Osteocyte (in vitro differentiated cells): ENCODE measurements at regions not wholly inside any gene's neighbourhood (a gene's known extent, or its start where the extent isn't known, plus 50 kb on each side); places are given as distances from the start of the nearest gene placed in this dataset.

Experiments
- DNase-seq: peaks from one replicate; pipeline ENCODE4 v3.0.0; 2021; ENCODE audit warnings: mixed read lengths; ENCODE audit not compliant: unreplicated experiment; ENCODE audit errors: extremely low spot score
- H3K27ac Mint-ChIP-seq: one replicate; pipeline ENCODE4 v1.8.0; 2021; ENCODE audit warnings: mild to moderate bottlenecking, mixed read lengths; ENCODE audit not compliant: unreplicated experiment
- H3K27me3 Mint-ChIP-seq: one replicate; pipeline ENCODE4 v1.8.0; 2021; ENCODE audit warnings: mixed read lengths; ENCODE audit not compliant: unreplicated experiment
- H3K36me3 Mint-ChIP-seq: one replicate; pipeline ENCODE4 v1.8.0; 2021; ENCODE audit warnings: mixed read lengths; ENCODE audit not compliant: unreplicated experiment
- H3K4me1 Mint-ChIP-seq: one replicate; pipeline ENCODE4 v1.8.0; 2021; ENCODE audit warnings: mixed read lengths; ENCODE audit not compliant: unreplicated experiment
- H3K4me3 Mint-ChIP-seq: one replicate; pipeline ENCODE4 v1.8.0; 2021; ENCODE audit warnings: mild to moderate bottlenecking, moderate library complexity, mixed read lengths; ENCODE audit not compliant: unreplicated experiment
- H3K9me3 Mint-ChIP-seq: one replicate; pipeline ENCODE4 v1.8.0; 2021; ENCODE audit warnings: mixed read lengths; ENCODE audit not compliant: unreplicated experiment
- TF ChIP-seq, protein P1 (sequence below): fragments of 200-600 bp; sonication (generic); IDR thresholded peaks from 2 replicates; pipeline ENCODE4 v1.5.0; 2021; ENCODE audit warnings: antibody characterized with exemption, mild to moderate bottlenecking, moderate library complexity

DNA sequence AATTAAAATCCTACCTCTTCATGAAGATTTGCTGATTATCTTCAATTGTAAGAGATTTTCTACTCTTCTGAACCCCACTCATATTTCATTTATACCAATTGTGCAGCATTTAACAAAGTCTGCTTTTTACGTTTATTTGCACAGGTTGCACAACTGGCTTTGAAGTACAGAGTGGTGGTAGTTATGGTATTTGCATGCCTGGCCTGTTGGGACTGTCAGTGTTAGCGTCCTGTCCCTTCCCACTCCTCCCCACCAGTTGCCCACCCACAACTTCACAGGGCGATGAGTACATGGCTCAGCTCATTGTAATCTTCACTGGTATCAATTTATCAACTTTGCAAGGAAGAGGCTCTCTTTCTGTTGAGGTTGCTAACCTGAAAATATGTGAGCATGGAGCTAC lies 372.3 kb downstream of the AASDHPPT start:
- peaks cover 19% of the 10 kb centered on the region for H3K9me3 Mint-ChIP-seq

GRCh38 chr11:106451228-106451922 lies 373.9 kb downstream of the AASDHPPT start:
- H3K27ac Mint-ChIP-seq = no peak overlapping the region
- H3K36me3 Mint-ChIP-seq = peaks cover 6% of the 10 kb centered on the region
- TF ChIP-seq, protein P1, sequence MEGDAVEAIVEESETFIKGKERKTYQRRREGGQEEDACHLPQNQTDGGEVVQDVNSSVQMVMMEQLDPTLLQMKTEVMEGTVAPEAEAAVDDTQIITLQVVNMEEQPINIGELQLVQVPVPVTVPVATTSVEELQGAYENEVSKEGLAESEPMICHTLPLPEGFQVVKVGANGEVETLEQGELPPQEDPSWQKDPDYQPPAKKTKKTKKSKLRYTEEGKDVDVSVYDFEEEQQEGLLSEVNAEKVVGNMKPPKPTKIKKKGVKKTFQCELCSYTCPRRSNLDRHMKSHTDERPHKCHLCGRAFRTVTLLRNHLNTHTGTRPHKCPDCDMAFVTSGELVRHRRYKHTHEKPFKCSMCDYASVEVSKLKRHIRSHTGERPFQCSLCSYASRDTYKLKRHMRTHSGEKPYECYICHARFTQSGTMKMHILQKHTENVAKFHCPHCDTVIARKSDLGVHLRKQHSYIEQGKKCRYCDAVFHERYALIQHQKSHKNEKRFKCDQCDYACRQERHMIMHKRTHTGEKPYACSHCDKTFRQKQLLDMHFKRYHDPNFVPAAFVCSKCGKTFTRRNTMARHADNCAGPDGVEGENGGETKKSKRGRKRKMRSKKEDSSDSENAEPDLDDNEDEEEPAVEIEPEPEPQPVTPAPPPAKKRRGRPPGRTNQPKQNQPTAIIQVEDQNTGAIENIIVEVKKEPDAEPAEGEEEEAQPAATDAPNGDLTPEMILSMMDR = no peak
- H3K4me3 Mint-ChIP-seq = no peak overlapping the region
- H3K27me3 Mint-ChIP-seq = no peaks in the 10 kb centered on the region
- peaks cover 9% of the 10 kb centered on the region for H3K4me1 Mint-ChIP-seq
- H3K9me3 Mint-ChIP-seq = peaks cover 24% of the 10 kb centered on the region
- no peak for DNase-seq

More for the DNA sequence above, 372.3 kb downstream of the AASDHPPT start:
- TF ChIP-seq, protein P1 = no peak
- Mint-ChIP-seq H3K27ac (no peak overlapping the region), H3K4me3 (no peak overlapping the region), H3K4me1 (peaks cover 9% of the 10 kb centered on the region), H3K27me3 (no peaks in the 10 kb centered on the region), H3K36me3 (peaks cover 6% of the 10 kb centered on the region)
- no peak for DNase-seq

- Mint-ChIP-seq H3K27me3 (no peaks in the 10 kb centered on the region), H3K4me3 (no peak overlapping the region), H3K9me3 (peaks cover 24% of the 10 kb centered on the region), H3K36me3 (peaks cover 6% of the 10 kb centered on the region), H3K27ac (no peak overlapping the region), H3K4me1 (peaks cover 20% of the 10 kb centered on the region)
- no peak for DNase-seq
- TF ChIP-seq, protein P1 = no peak
These were observed 379.2 kb downstream of the AASDHPPT start for GRCh38 chr11:106456647-106457046.

- peaks cover 6% of the 10 kb centered on the region for H3K36me3 Mint-ChIP-seq
- peaks cover 19% of the 10 kb centered on the region for H3K9me3 Mint-ChIP-seq
- H3K27me3 Mint-ChIP-seq = no peaks in the 10 kb centered on the region
- no peak overlapping the region for H3K4me3 Mint-ChIP-seq
- no peak for DNase-seq
- TF ChIP-seq, protein P1 = no peak
- H3K4me1 Mint-ChIP-seq = peaks cover 31% of the 10 kb centered on the region
- H3K27ac Mint-ChIP-seq = no peak overlapping the region
These were observed 380.3 kb downstream of the AASDHPPT start for GRCh38 chr11:106457727-106458126.

DNA sequence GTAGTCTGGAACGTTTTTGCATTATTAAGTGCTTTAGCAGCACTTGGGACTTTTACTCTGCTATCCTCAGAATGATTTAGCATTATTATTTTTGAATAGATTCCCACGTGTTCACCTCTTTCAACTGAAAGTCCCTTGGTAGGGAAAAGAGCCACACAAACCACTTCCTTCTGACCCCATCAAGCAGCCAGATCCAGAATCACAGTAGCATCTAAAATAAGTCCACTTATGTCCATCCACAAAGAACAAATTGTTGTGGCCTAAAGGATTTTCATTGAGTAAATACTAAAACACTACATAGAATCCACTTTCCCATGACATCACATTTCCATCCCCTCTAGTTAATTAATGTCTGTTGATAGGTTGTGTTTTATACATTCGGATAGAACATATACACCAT lies 381.7 kb downstream of the AASDHPPT start:
- peaks cover 2% of the 10 kb centered on the region for H3K36me3 Mint-ChIP-seq
- H3K9me3 Mint-ChIP-seq = peaks cover 8% of the 10 kb centered on the region
- no peaks in the 10 kb centered on the region for H3K27me3 Mint-ChIP-seq
- no peak overlapping the region for H3K27ac Mint-ChIP-seq
- H3K4me1 Mint-ChIP-seq = peaks cover 41% of the 10 kb centered on the region
- TF ChIP-seq, protein P1 = no peak
- DNase-seq = no peak
- H3K4me3 Mint-ChIP-seq = no peak overlapping the region
